ENCODE measurements at regions not wholly inside any gene's neighbourhood (a gene's known extent, or its start where the extent isn't known, plus 50 kb on each side); places are given as distances from the start of the nearest gene placed in this dataset.

GRCh38 chr2:117763804-117764203 lies 50.7 kb upstream of the DDX18 start:
- in situ Hi-C loops (cut with MboI; ENCODE audit: low sequenced_read_pairs, unreplicated experiment) = no loop called here
- TF ChIP-seq, protein P1, sequence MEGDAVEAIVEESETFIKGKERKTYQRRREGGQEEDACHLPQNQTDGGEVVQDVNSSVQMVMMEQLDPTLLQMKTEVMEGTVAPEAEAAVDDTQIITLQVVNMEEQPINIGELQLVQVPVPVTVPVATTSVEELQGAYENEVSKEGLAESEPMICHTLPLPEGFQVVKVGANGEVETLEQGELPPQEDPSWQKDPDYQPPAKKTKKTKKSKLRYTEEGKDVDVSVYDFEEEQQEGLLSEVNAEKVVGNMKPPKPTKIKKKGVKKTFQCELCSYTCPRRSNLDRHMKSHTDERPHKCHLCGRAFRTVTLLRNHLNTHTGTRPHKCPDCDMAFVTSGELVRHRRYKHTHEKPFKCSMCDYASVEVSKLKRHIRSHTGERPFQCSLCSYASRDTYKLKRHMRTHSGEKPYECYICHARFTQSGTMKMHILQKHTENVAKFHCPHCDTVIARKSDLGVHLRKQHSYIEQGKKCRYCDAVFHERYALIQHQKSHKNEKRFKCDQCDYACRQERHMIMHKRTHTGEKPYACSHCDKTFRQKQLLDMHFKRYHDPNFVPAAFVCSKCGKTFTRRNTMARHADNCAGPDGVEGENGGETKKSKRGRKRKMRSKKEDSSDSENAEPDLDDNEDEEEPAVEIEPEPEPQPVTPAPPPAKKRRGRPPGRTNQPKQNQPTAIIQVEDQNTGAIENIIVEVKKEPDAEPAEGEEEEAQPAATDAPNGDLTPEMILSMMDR (IDR thresholded peaks at IDR 0.05; ENCODE audit: borderline replicate concordance, control extremely low read depth, extremely low read depth, insufficient read depth, missing control alignments) = no peak
- DNase-seq (ENCODE audit: low spot score) = no peak

Data from GM13976 (cell line).